Activated T-helper 2 cell treated with anti-CD3 and anti-CD28 coated beads, Interferon-gamma antibody, Interleukin-2, Interleukin-4, amounts not matched to agents 10 μg/mL and 5 μg/mL and 100 μg/mL, durations not matched to agents 14 hours and 24 hours and 36 hours (primary cell): ENCODE measurements at regions not wholly inside any gene's neighbourhood (a gene's known extent, or its start where the extent isn't known, plus 50 kb on each side); places are given as distances from the start of the nearest gene placed in this dataset.

Source experiments
- DNase-seq: peaks from one replicate; pipeline ENCODE4 v3.0.0; 2021; ENCODE audit warnings: low spot score
- H3K27ac Mint-ChIP-seq: one replicate; pipeline ENCODE4 v1.8.0; 2021; ENCODE audit warnings: mixed read lengths
- H3K27me3 Mint-ChIP-seq: one replicate; pipeline ENCODE4 v1.8.0; 2021; ENCODE audit warnings: low read depth, mixed read lengths
- H3K36me3 Mint-ChIP-seq: one replicate; pipeline ENCODE4 v1.8.0; 2021; ENCODE audit warnings: low read depth, mixed read lengths
- H3K4me1 Mint-ChIP-seq: one replicate; pipeline ENCODE4 v1.8.0; 2021; ENCODE audit warnings: low read depth, mixed read lengths
- H3K4me3 Mint-ChIP-seq: one replicate; pipeline ENCODE4 v1.8.0; 2021; ENCODE audit warnings: low read depth, mild to moderate bottlenecking, moderate library complexity, mixed read lengths
- H3K9me3 Mint-ChIP-seq: one replicate; pipeline ENCODE4 v1.8.0; 2021; ENCODE audit warnings: mixed read lengths
- intact Hi-C: fragments of 100-400 bp; cut with micrococcal nuclease; formaldehyde crosslinking; loops from one replicate; pipeline ENCODE4 v1.15.1; 2023

GRCh38 chr2:188726626-188727247, 247.4 kb upstream of the COL3A1 start:
- H3K27ac Mint-ChIP-seq = no peak overlapping the region
- no peak overlapping the region for H3K4me3 Mint-ChIP-seq
- H3K9me3 Mint-ChIP-seq = no peaks in the 10 kb centered on the region
- H3K36me3 Mint-ChIP-seq = no peaks in the 10 kb centered on the region
- H3K27me3 Mint-ChIP-seq = no peaks in the 10 kb centered on the region
- DNase-seq = no peak
- H3K4me1 Mint-ChIP-seq = no peaks in the 10 kb centered on the region
- intact Hi-C loops = no loop called here

- Mint-ChIP-seq H3K4me1 (no peaks in the 10 kb centered on the region), H3K9me3 (no peaks in the 10 kb centered on the region), H3K27ac (no peak overlapping the region), H3K36me3 (no peaks in the 10 kb centered on the region), H3K27me3 (no peaks in the 10 kb centered on the region), H3K4me3 (no peak overlapping the region)
- DNase-seq = no peak
- intact Hi-C loops = no loop called here
Measured at GRCh38 chr2:188727846-188728245, 246.3 kb upstream of the COL3A1 start.

- intact Hi-C loops = no loop called here
- H3K4me3 Mint-ChIP-seq = no peak overlapping the region
- H3K9me3 Mint-ChIP-seq = no peaks in the 10 kb centered on the region
- H3K4me1 Mint-ChIP-seq = no peaks in the 10 kb centered on the region
- H3K27ac Mint-ChIP-seq = no peak overlapping the region
- no peaks in the 10 kb centered on the region for H3K27me3 Mint-ChIP-seq
- DNase-seq = no peak
- no peaks in the 10 kb centered on the region for H3K36me3 Mint-ChIP-seq
Measured at GRCh38 chr2:188734691-188735090, 239.5 kb upstream of the COL3A1 start.

DNA sequence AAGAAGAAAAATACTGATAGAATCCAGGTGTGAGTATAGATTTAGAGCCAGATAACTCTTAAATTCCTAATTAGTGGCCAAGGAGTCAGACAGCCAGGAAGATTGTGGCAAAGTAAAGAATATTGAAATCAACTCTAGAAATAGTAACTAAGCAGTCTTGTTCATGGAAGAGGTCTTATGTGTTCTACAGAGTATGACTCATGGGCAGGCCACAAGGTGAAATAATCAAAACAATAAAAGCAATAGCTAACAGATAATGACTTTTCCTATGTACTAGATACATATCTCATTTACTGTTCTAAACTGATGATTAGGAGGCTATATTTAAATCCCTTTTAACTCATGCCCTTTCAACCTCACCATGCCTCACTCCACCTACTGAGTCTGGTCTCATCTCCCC, 227.4 kb upstream of the COL3A1 start:
- H3K27ac Mint-ChIP-seq = no peak overlapping the region
- no peaks in the 10 kb centered on the region for H3K36me3 Mint-ChIP-seq
- no peak for DNase-seq
- no peaks in the 10 kb centered on the region for H3K9me3 Mint-ChIP-seq
- H3K4me3 Mint-ChIP-seq = no peak overlapping the region
- no peaks in the 10 kb centered on the region for H3K27me3 Mint-ChIP-seq
- H3K4me1 Mint-ChIP-seq = no peaks in the 10 kb centered on the region
- intact Hi-C loops = no loop called here

DNA sequence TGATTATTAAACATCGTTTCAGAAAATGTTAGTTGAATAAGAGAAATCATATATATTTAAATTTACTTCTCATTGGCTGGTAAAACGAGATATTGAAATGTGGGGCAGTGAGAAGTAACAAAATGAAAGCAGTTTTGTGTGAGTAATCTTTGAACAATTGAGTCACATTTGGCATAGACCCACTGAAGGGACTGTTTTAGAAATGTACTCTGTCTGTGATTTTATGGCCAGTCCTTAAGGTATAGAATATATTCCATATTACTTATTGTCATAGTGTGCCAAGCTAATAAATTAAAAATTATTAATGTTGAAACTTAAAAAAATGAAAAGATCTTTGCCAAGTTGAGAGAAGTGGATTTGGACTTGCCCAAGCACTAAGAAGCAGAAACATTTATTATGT, 222.4 kb upstream of the COL3A1 start:
- DNase-seq = no peak
- no peaks in the 10 kb centered on the region for H3K9me3 Mint-ChIP-seq
- intact Hi-C loops = no loop called here
- H3K4me1 Mint-ChIP-seq = no peaks in the 10 kb centered on the region
- H3K36me3 Mint-ChIP-seq = no peaks in the 10 kb centered on the region
- H3K27ac Mint-ChIP-seq = no peak overlapping the region
- H3K4me3 Mint-ChIP-seq = no peak overlapping the region
- no peaks in the 10 kb centered on the region for H3K27me3 Mint-ChIP-seq

GRCh38 chr2:188752311-188752710, 221.9 kb upstream of the COL3A1 start:
- intact Hi-C loops = no loop called here
- Mint-ChIP-seq H3K27ac (no peak overlapping the region), H3K27me3 (no peaks in the 10 kb centered on the region), H3K9me3 (no peaks in the 10 kb centered on the region), H3K4me1 (no peaks in the 10 kb centered on the region), H3K36me3 (no peaks in the 10 kb centered on the region), H3K4me3 (no peak overlapping the region)
- DNase-seq = no peak

DNA sequence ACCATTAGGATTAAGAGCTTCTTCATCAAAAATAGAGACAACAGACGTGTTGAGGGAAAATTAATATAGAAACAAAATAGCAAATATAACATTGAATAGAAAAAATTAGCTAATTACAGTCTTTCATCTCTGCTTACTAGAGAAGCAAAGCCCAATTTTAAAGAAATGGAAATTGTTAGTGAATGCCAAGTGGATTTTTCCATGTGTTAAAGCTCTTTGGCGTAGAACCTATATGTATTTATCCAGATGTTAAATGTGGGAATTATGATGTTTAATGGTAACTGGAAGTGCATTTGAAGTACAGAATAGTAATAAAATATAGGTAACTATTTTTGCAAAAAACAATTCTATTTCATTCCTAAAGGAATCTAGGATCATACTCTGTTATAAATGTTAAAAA, 212.0 kb upstream of the COL3A1 start:
- Mint-ChIP-seq H3K36me3 (no peaks in the 10 kb centered on the region), H3K4me1 (no peaks in the 10 kb centered on the region), H3K27me3 (no peaks in the 10 kb centered on the region), H3K27ac (no peak overlapping the region), H3K4me3 (no peak overlapping the region), H3K9me3 (peaks cover 4% of the 10 kb centered on the region)
- DNase-seq = no peak
- intact Hi-C loops = no loop called here

DNA sequence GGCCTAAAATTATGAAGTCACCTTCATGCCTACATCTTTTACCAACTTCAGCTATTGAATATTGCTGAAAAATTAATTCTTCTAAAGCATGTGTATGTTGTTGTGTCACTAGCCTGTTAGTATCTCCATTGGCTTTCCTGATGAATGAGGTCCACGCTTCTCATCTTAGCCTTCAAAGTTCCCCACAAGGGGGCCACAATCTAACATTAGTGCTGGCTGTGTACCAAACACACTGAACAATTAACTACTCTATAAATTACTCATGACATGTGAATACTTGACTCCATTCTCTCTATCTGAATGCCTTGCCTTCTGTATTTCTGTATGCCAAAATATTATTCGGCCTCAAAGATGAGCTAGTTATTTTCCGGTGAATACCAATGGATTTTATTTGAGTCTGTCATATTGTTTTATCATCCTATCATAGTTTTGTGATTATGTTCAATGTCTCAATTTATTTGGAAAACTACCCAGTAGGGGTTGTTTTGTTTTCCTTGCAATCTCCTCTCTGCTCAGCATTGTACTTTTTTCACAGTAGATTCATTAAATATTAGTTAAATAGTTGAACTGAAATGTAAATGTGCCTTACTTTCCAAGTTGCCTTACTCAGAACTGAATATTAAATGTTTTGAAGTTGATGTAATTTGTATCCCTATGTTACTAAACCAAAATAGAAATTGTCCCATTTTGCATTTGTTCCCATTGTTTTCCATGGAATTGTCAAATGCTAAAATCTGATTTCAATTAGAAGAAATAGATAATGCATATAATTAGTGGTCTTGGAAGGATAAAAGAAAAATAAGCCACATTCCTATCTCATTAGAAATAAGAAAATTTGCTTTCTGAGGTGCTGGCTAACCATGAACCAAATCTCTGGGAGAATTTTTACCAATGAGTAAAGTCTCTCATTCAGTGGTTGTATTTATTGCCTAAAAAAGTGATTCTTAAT, 208.4 kb upstream of the COL3A1 start:
- Mint-ChIP-seq H3K4me3 (no peak overlapping the region), H3K9me3 (no peaks in the 10 kb centered on the region), H3K36me3 (no peaks in the 10 kb centered on the region), H3K4me1 (no peaks in the 10 kb centered on the region), H3K27me3 (no peaks in the 10 kb centered on the region), H3K27ac (no peak overlapping the region)
- DNase-seq = no peak
- intact Hi-C loops = no loop called here

- intact Hi-C loops = no loop called here
- Mint-ChIP-seq H3K27me3 (no peaks in the 10 kb centered on the region), H3K4me1 (no peaks in the 10 kb centered on the region), H3K36me3 (no peaks in the 10 kb centered on the region), H3K4me3 (no peak overlapping the region), H3K9me3 (no peaks in the 10 kb centered on the region), H3K27ac (no peak overlapping the region)
- no peak for DNase-seq
Measured at GRCh38 chr2:188766471-188766856, 207.7 kb upstream of the COL3A1 start.

DNA sequence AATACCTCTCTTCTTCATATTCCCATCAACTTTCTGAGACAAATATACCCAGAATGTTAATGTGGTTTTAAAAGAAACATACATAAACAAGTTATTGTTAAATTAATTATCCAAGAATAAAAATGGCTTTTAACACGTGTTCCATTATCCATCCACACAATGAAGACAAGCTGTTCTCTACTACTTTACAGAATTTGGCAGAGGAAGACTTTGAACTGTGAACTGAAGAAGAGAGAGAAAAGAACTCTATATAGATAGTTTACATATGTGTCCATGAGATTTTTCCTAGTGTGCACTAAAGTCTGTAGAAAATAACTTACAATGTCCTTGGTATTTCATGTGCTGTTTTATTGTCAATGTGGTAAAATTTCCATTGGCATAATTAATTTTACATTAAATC, 207.0 kb upstream of the COL3A1 start:
- no peak for DNase-seq
- Mint-ChIP-seq H3K4me1 (no peaks in the 10 kb centered on the region), H3K4me3 (no peak overlapping the region), H3K9me3 (no peaks in the 10 kb centered on the region), H3K36me3 (no peaks in the 10 kb centered on the region), H3K27ac (no peak overlapping the region), H3K27me3 (no peaks in the 10 kb centered on the region)
- intact Hi-C loops = no loop called here

- H3K27me3 Mint-ChIP-seq = no peaks in the 10 kb centered on the region
- H3K36me3 Mint-ChIP-seq = no peaks in the 10 kb centered on the region
- H3K9me3 Mint-ChIP-seq = no peaks in the 10 kb centered on the region
- H3K4me3 Mint-ChIP-seq = no peak overlapping the region
- intact Hi-C loops = no loop called here
- no peak overlapping the region for H3K27ac Mint-ChIP-seq
- no peaks in the 10 kb centered on the region for H3K4me1 Mint-ChIP-seq
- DNase-seq = no peak
Measured at GRCh38 chr2:188770296-188770695, 203.9 kb upstream of the COL3A1 start.

- Mint-ChIP-seq H3K27me3 (no peaks in the 10 kb centered on the region), H3K4me3 (no peak overlapping the region)
Measured at GRCh38 chr2:188773075-188773474, 201.1 kb upstream of the COL3A1 start.

DNA sequence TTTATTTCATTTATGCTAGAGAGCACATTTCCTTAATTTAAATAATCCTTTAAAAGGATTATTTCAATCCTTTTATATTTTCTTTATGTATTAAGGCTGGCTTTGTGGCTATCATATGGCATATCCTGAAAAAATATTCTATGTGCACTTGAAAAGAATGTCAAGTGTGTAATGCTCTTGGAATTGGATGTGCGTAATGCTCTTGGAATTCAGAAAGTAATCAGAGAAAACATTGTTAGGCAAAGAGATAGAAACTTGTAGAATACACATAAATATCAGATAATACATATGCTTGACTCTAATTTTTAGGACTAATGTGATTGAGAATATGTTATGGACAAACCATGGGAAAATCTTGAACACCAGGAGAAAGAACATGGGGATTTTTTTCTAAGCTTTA, 197.5 kb upstream of the COL3A1 start:
- no peaks in the 10 kb centered on the region for H3K4me1 Mint-ChIP-seq
- H3K27me3 Mint-ChIP-seq = no peaks in the 10 kb centered on the region
- no peaks in the 10 kb centered on the region for H3K9me3 Mint-ChIP-seq
- intact Hi-C loops = no loop called here
- DNase-seq = no peak
- H3K4me3 Mint-ChIP-seq = no peak overlapping the region
- H3K36me3 Mint-ChIP-seq = no peaks in the 10 kb centered on the region
- H3K27ac Mint-ChIP-seq = no peak overlapping the region

More at GRCh38 chr2:188773075-188773474, 201.1 kb upstream of the COL3A1 start:
- H3K27ac Mint-ChIP-seq = no peak overlapping the region
- H3K36me3 Mint-ChIP-seq = no peaks in the 10 kb centered on the region
- intact Hi-C loops = no loop called here
- no peak for DNase-seq
- no peaks in the 10 kb centered on the region for H3K9me3 Mint-ChIP-seq
- H3K4me1 Mint-ChIP-seq = no peaks in the 10 kb centered on the region
